ENCODE measurements at regions not wholly inside any gene's neighbourhood (a gene's known extent, or its start where the extent isn't known, plus 50 kb on each side); places are given as distances from the start of the nearest gene placed in this dataset.

GRCh38 chr6:14983599-14984518, 262.0 kb upstream of the JARID2 start:
- DNase-seq (ENCODE audit: low read depth) = no peak
- no peak for TF ChIP-seq CTCF (IDR thresholded peaks at IDR 0.05; ENCODE audit: low read depth, low read length, missing control alignments)
- H3K4me3 ChIP-seq (ENCODE audit: low read depth, low read length) = no peak overlapping the region
- in situ Hi-C loops (cut with HindIII; ENCODE audit: low sequenced_read_pairs) = no loop called here

GRCh38 chr6:14984519-14984853, 261.4 kb upstream of the JARID2 start:
- no peak for TF ChIP-seq CTCF (IDR thresholded peaks at IDR 0.05; ENCODE audit: low read depth, low read length, missing control alignments)
- no peak overlapping the region for H3K4me3 ChIP-seq (ENCODE audit: low read depth, low read length)
- in situ Hi-C loops (cut with HindIII; ENCODE audit: low sequenced_read_pairs) = no loop called here
- DNase-seq (ENCODE audit: low read depth) = no peak

DNA sequence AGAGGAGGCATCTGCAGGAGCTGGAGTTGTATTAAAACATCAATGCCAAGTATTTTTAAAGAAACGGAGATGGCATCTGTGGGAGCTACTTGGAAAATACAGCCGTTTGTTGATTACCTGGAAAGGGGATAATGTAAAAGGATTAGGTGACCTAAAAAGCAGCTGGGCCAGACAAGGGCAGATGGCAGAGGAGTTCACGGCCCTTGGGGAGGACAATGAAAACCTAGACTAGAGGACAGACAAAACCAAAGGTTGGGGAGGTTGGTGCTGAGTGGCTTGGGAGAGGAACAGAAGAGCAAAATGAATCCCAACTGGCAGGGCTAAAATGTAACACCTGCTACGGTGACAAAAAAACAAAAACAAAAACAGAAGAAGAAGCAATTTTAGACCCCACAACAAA, 260.5 kb upstream of the JARID2 start:
- DNase-seq (ENCODE audit: low read depth) = no peak

DNA sequence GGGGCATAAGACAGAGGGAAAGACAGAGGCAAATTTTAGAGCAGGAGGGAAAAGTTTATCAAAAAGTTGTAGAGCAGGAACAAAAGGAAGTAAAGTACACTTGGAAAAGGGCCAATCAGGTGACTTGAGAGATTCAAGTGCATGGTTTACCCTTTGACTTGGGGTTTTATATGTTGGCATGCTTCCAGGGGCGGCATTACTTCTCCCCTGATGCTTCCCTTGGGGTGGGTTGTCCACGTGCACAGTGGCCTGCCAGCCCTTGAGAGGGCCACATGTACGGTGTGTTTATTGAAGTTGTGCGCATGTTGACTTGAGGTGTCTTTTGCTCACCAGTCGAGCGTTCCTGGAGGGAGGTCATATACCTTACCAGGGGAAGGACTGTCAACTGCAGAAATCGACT, 259.5 kb upstream of the JARID2 start:
- TF ChIP-seq CTCF (IDR thresholded peaks at IDR 0.05; ENCODE audit: low read depth, low read length, missing control alignments) = no peak
- no peak overlapping the region for H3K4me3 ChIP-seq (ENCODE audit: low read depth, low read length)
- in situ Hi-C loops (cut with HindIII; ENCODE audit: low sequenced_read_pairs) = no loop called here
- no peak for DNase-seq (ENCODE audit: low read depth)

More for the DNA sequence above, 260.5 kb upstream of the JARID2 start:
- in situ Hi-C loops (cut with HindIII; ENCODE audit: low sequenced_read_pairs) = no loop called here
- no peak overlapping the region for H3K4me3 ChIP-seq (ENCODE audit: low read depth, low read length)
- TF ChIP-seq CTCF (IDR thresholded peaks at IDR 0.05; ENCODE audit: low read depth, low read length, missing control alignments) = no peak

- DNase-seq (ENCODE audit: low read depth) = no peak
- in situ Hi-C loops (cut with HindIII; ENCODE audit: low sequenced_read_pairs) = no loop called here
- H3K4me3 ChIP-seq (ENCODE audit: low read depth, low read length) = no peak overlapping the region
- TF ChIP-seq CTCF (IDR thresholded peaks at IDR 0.05; ENCODE audit: low read depth, low read length, missing control alignments) = no peak
These were observed 258.4 kb upstream of the JARID2 start for GRCh38 chr6:14987490-14987889.

- in situ Hi-C loops (cut with HindIII; ENCODE audit: low sequenced_read_pairs) = no loop called here
- no peak overlapping the region for H3K4me3 ChIP-seq (ENCODE audit: low read depth, low read length)
- TF ChIP-seq CTCF (IDR thresholded peaks at IDR 0.05; ENCODE audit: low read depth, low read length, missing control alignments) = no peak
- no peak for DNase-seq (ENCODE audit: low read depth)
These were observed 253.5 kb upstream of the JARID2 start for GRCh38 chr6:14992382-14992781.

Measured in astrocyte of the cerebellum (primary cell).